ENCODE measurements at regions not wholly inside any gene's neighbourhood (a gene's known extent, or its start where the extent isn't known, plus 50 kb on each side); places are given as distances from the start of the nearest gene placed in this dataset.
"Not testable (repeated sequence)": the region's sequence is repeated elsewhere in the genome, so short reads cannot be mapped to it uniquely, and the experiment has no call there.

DNA sequence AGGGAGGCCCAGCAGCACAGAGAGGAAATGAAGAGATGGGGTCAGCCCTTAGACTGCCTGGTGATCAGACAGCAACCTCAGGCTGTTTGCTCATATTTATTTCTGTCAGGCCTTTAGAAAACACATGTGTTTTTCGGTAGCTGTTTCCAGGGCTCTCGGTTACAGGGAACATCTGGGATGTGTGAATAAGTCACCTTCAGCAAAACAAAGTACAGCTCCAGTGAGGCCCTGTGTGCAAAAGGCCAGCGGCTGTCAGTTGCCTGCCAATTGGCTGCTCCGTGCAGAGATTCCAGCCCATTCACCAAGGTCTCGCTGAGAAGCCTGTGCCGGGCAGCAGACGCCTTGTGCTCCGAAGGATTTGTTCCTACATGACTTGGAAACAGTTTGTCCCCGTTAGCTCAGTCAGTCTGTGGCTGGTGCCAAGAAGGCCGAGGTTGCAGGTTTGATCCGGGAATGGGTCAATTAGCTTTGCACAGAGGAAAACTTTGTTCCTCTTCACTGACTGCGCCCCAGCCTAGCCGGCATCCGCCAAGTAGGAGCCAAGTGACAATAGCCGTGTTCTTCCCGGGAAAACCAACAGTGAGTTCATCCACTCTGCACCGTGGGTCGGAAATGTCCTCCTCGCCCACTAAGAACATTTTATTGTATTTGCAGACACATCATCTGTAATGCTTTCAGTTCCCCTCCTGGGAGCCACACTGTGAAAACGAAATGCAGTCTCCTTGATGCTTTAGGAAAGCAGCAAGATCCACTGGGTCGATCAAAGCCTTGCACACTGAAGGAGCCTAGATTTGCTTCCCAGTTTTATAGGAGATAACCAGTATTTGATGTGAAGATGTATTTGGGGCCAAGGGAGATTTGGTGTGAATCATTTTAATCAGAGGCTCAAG is 315.4 kb upstream of the CDYL start:
- no peak for DNase-seq (ENCODE audit: low spot score)

DNA sequence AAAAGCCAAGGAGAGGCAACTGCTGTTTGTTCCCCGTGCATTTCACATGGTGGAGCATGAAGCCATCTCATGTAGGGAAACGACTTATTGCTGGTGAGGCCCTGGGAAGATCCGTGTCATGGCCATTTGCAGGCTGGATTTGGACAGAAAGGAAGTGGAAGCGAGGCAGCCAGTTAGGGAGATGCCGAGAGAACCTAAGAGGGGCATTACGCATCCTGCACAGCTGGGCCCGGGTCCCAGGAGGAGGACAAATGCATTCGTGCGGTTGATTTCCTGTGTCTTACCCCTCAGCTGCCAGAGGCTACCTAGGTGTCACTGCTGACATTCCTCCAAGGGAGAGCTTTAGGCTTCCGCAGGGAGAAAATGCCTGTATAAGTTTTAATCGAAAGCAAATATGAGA is 316.2 kb upstream of the CDYL start:
- no peak for DNase-seq (ENCODE audit: low spot score)

- DNase-seq (ENCODE audit: low spot score): peak; percentile 7
Measured at GRCh38 chr6:4459032-4459431, 317.2 kb upstream of the CDYL start.

GRCh38 chr6:4451718-4452117 is 316.3 kb upstream of the ECI2 start:
- no peak for DNase-seq (ENCODE audit: low spot score)

DNA sequence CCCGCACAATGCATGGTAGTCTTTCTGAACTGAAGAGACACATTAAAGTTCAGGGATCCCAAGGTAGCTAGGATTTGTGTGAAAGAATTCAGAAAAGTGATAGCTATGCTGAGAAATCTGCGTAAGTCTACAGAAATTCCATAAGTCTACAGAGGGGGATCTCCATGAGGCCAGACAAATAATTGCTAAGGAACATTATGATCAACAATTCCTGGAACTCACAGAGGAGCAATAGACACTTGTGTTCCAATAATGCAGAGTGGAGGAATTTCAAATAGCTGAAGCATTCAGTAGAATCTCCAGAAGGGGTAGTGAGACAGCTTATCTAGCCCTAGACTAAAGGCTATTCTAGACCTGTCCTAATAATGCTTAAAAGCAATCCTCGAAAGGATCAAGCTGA is 315.7 kb upstream of the ECI2 start:
- DNase-seq (ENCODE audit: low spot score): no peak

DNA sequence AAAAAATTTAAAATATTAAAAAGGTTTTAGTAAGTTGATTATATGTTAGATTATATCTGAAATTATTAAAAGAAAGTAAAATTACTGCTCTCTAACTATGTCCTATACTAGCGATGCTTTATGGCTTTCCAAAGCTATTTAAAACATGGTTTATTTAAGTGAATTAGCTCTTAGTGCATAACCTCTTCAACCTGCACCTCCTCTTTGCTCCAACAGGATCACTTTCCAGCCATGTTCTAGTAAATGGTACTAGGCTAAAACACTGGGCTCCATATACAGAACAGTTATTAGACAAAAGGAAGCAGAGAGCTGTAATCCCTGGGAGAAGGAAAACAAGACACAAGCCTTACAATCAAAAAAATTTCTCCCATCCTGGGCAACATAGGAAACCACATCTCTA is 314.9 kb upstream of the ECI2 start:
- no peak for DNase-seq (ENCODE audit: low spot score)

DNA sequence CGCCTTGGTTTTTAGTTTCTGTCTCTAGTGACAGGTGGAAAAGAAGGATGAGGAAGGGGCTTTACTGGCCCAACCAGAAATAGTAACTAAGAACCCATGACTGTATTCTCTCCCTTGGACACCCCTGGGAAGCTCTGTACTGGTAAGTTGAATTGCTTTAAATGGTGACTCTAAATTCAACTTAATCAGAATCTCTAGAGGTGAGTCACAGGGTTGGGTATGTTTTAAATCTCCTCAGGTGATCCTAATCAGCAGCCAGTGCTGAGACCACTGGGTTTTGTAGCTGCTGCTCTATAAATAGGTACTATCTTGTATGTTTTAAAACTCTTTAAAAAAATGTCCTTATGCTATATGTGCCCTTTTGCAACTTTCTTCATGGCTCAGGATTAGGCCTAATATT is 314.0 kb upstream of the ECI2 start:
- DNase-seq (ENCODE audit: low spot score): no peak

GRCh38 chr6:4448841-4449240 is 313.5 kb upstream of the ECI2 start:
- no peak for DNase-seq (ENCODE audit: low spot score)

- no peak for DNase-seq (ENCODE audit: low spot score)
Measured at GRCh38 chr6:4447639-4448330, 312.4 kb upstream of the ECI2 start.

GRCh38 chr6:4446982-4447381 is 311.6 kb upstream of the ECI2 start:
- DNase-seq (ENCODE audit: low spot score): no peak

DNA sequence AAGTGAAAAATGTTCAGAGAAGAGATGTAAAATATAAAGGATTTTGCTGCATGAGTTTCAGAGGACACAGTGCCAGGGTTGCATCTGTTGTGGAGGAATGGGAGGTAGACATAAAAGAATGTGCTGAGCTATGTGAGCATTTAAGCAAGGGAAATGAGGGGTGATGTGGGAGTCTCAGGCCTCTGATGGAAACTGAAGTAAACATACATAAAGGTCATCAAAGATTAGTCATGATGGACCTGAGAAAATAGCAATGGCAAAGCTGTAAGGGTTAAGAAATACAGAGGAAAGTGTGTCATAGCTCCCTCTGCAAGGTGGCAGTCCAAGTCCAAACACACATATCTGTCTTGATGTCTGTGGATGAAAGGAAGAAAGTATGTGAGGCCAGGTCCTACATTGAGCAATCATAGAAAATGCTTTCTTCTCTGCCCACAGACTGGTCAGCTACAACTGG is 306.6 kb upstream of the ECI2 start:
- peak; percentile 1 for DNase-seq (ENCODE audit: low spot score)

- DNase-seq (ENCODE audit: low spot score): no peak
Measured at GRCh38 chr6:4439159-4439558, 303.8 kb upstream of the ECI2 start.

- no peak for DNase-seq (ENCODE audit: low spot score)
Measured at GRCh38 chr6:4437342-4437741, 302.0 kb upstream of the ECI2 start.

DNA sequence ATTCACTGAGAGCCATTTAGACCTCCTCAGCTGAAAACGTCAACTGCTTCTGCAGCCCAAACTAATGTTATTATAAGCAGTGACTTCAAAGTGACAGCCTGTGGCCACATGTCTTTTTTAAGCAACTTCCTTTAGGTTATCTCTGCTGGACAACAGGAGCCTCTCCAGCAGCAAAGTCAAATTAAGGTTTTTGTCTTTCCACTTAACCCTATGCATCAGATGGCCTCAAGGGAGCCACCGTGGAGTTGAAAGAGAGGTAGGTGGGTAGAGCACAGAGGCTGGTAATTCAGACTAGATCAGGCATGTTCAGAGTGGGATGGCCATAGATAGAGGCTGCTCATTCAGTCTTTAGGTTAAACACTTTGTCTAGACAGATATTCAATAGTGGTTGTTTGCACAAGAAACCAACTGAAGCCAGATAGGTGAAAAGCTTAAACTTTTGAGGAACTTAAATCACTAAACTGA is 300.6 kb upstream of the ECI2 start:
- no peak for DNase-seq (ENCODE audit: low spot score)

DNA sequence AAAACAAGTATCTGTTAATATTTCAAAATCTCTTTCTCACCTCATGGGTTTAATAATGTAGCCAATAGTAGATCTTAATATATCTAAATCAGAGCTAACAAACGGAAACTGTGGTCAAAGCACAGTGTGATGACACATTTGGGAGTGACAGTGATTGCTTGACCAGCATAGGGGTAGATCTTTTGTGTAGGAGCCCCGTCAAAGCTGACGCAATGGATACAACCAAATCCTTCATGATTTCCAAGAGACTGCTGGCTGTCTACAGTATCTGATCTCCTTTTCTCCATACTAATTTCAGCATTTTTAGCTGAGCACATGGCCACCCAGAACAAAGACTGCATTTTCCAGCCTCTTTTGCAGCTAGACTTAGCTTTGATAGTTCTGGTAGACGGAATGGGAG is 299.3 kb upstream of the ECI2 start:
- no peak for DNase-seq (ENCODE audit: low spot score)

- DNase-seq (ENCODE audit: low spot score): no peak
Measured at GRCh38 chr6:4433199-4433598, 297.8 kb upstream of the ECI2 start.

DNA sequence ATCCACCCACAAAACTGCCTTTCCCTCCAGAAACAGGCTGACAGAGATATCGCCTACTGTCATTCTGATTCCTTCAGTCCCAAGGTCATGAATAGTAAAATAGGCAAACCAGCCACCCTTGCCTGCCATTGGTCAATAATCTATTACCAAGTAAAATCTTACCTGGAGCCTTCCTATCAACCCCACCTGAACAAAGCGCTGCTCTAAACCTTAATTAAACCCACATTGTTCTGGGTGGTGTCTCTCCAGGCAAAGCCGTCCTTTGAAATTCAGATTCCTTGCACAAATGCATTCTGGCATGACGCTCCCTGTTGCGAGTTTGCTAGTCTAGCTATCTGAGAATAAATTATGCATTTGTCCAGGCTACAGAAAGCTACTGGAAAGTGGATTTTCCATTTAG is 291.6 kb upstream of the ECI2 start:
- DNase-seq (ENCODE audit: low spot score): no peak

DNA sequence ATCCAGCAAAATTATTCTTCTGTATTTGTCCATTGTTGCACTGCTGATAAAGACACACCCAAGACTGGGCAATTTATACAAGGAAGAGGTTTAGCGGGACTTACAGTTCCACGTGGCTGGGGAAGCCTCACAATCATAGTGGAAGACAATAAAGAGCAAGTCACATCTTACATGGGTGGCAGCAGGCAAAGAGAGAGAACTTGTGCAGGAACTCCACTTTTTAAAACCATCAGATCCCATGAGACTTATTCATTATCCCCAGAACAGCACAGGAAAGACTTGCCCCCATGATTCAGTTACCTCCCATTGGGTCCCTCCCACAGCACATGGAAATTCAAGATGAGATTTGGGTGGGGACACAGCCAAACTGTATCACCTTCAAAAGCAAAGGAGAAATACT is 286.5 kb upstream of the ECI2 start:
- DNase-seq (ENCODE audit: low spot score): no peak

- no peak for DNase-seq (ENCODE audit: low spot score)
Measured at GRCh38 chr6:4420160-4420865, 284.9 kb upstream of the ECI2 start.

- DNase-seq (ENCODE audit: low spot score): no peak
Measured at GRCh38 chr6:4415549-4415948, 280.2 kb upstream of the ECI2 start.

DNA sequence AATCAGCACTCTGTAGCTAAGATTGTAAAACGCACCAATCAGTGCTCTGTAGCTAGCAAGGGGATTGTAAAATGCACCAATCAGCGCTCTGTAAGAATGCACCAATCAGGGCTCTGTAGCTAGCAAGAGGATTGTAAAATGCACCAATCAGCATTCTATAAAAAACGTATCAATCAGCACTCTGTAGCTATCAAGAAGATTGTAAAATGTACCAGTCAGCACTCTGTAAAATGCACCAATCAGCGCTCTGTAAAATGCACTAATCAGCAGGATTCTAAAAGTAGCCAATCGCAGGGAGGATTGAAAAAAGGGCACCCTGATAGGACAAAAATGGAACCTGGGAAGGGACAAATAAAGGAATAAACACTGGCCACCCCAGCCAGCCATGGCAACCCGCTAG is 278.7 kb upstream of the ECI2 start:
- DNase-seq (ENCODE audit: low spot score): not testable (repeated sequence)

DNA sequence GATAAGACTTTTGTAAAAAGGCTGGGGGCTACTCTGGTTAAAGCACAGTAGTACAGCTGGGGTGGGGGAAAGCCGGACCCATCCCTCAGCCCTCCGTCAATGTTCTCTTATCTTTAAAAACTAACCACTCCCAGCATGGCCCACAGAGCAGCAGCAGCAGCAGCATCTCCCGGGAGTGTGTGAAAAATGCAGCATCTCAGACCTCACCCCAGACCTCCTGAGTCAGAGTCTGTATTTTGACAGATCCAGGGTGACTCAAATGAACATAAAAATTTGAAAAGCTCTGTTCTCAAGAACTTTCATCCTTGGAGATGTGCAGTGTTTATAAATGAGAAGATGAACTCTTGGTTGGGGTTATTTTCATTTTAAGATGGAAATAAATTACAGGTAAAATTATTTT is 277.7 kb upstream of the ECI2 start:
- no peak for DNase-seq (ENCODE audit: low spot score)

DNA sequence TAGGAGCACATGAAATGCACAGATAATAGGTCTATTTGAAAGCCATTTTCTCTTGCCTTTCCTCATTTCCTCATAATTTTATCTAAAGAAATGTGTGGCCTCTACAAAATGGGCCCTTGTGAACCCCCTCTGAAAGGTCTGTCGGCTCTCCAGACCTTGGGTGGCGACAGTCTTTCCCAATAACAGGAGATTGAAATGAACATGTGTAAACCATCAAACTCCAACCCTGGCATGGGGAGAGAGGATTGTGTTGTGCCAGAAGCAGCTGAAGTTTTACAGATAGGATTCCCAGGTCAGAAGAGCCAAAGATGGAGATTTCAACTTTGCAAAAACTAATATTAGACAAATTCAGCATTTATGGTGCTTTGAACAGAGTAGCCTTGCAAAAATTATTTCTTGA is 277.1 kb upstream of the ECI2 start:
- no peak for DNase-seq (ENCODE audit: low spot score)
